Heart left ventricle (tissue), 16 donors: ENCODE measurements at regions not wholly inside any gene's neighbourhood (a gene's known extent, or its start where the extent isn't known, plus 50 kb on each side); places are given as distances from the start of the nearest gene placed in this dataset.
"Not testable (repeated sequence)": the region's sequence is repeated elsewhere in the genome, so short reads cannot be mapped to it uniquely, and the experiment has no call there.

Source experiments
- ATAC-seq, 4 donors: fragments of 200-7000 bp; cut with Tn5 transposase; one replicate each; pipeline ENCODE4 v1.9.1; 2020 to 2022; ENCODE audit warnings: moderate library complexity in 4 of 4, mild to moderate bottlenecking in 3 of 4, moderate number of reproducible peaks in 1 of 4
- DNase-seq, 5 donors: peaks; one replicate each; pipeline ENCODE4 v3.0.0-alpha.2; 2020
- H3K27ac ChIP-seq, 12 donors: fragments of 200-600 bp; sonication (generic) in 4 of 12; one replicate each; pipeline versions ENCODE4 v1.5.0 to v1.8.0; 2016 to 2022; ENCODE audit warnings: mild to moderate bottlenecking in 2 of 12
- H3K27me3 ChIP-seq, 9 donors: fragments of 200-600 bp; sonication (generic) in 2 of 9; one replicate each; pipeline versions ENCODE4 v1.5.1 to v1.8.0; 2016 to 2022; ENCODE audit warnings: mild to moderate bottlenecking in 3 of 9
- H3K36me3 ChIP-seq, 9 donors: fragments of 200-600 bp; sonication (generic) in 2 of 9; one replicate each; pipeline versions ENCODE4 v1.5.0 to v1.8.0; 2018 to 2022; ENCODE audit warnings: mild to moderate bottlenecking in 2 of 9
- H3K4me1 ChIP-seq, 12 donors: fragments of 200-600 bp; sonication (generic) in 4 of 12; one replicate each; pipeline versions ENCODE4 v1.5.0 to v1.8.0; 2016 to 2022; ENCODE audit warnings: mild to moderate bottlenecking in 3 of 12
- H3K4me3 ChIP-seq, 12 donors: fragments of 200-600 bp; sonication (generic) in 4 of 12; one replicate each; pipeline versions ENCODE4 v1.5.0 to v1.8.0; 2017 to 2022; ENCODE audit warnings: mild to moderate bottlenecking in 9 of 12, moderate library complexity in 4 of 12
- H3K9me3 ChIP-seq, 12 donors: fragments of 200-600 bp; sonication (generic) in 4 of 12; one replicate each; pipeline versions ENCODE4 v1.5.0 to v1.8.0; 2016 to 2022; ENCODE audit warnings: mild to moderate bottlenecking in 1 of 12
- POLR2A ChIP-seq, 2 donors: fragments of 450-650 bp; IDR thresholded peaks; one replicate each; pipeline ENCODE4 v1.6.1; 2017; ENCODE audit warnings: antibody characterized with exemption in 2 of 2, mild to moderate bottlenecking in 2 of 2, moderate library complexity in 2 of 2
- WGBS, 4 donors: extraction: QIAGEN DNeasy Blood & Tissue Kit in 2 of 4; methylation state at CpG; one replicate each; pipeline versions ENCODE4 v1.1.5 to v1.1.7; 2013 to 2018; 5-methylcytosine and 5-hydroxymethylcytosine counted together
- intact Hi-C, 10 donors: fragments of 100-400 bp; cut with DNase I; formaldehyde crosslinking; loops; one replicate each; pipeline versions ENCODE4 v1.11.1 to v1.14.2; 2022
- TF ChIP-seq, protein P1 (sequence below), 12 donors: fragments of 200-600 bp; sonication (generic) in 4 of 12; IDR thresholded peaks; one replicate each; pipeline versions ENCODE4 v1.5.0 to v1.8.0; 2018 to 2022; ENCODE audit warnings: antibody characterized with exemption in 12 of 12, mild to moderate bottlenecking in 5 of 12
- donor health status: ischemic (EF 13 %, LVEDD 7.1; RV severe dilation, severe dysfunction).
- donor health status: healthy with polysubstance abuse.
- donor health status: DM: no; HTN: yes; CAD: no.
- donor health status: DM: no; HTN: no; CAD: no.
- donor health status: ischemic (EF 25% LVEDD 6.9; RV normal size, moderate dysfunction).
- donor health status: ischemic (EF 25% LVEDD 5.7; RV mildly dilated, moderate dysfunction).
- donor health status: healthy.
- donor health status: DM: yes; HTN: yes; CAD: no.
- donor health status: ischemic (EF 35%, LVEDD 5.7; RV mildly dilated, moderate dysfunction).
- donor health status: nonischemic (EF 11% LVEDD 7.7; RV severe dilation, severe dysfunction).
- donor health status: DM: yes; HTN: yes; CAD: no.
- donor health status: PGD.
- donor health status: ischemic (EF 29% LVEDD 5.4; RV normal size, mild dysfunction).
- donor health status: nonischemic (EF 23%, LVEDD 6.1; RV moderate dilation, normal function).

DNA sequence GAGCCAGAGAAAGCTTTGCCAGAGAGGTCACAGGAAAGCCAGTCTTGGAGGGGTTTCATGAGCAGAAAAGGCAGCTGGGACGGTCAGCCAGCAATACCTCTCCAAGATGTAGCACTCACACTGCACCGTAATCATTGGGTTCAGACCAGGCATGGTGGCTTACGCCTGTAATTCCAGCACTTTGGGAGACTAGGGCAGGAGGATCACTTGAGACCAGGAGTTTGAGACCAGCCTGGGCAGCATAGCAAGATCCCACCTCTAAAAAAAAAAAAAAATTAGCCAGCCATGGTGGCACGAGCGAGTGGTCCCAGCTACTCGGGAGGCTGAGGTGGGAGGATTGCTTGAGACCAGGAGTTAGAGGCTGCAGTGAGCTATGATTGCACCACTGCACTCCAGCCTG, 90.2 kb upstream of the CUX1 start:
- WGBS, 4 donors, result 89 to 95% (median 92%) methylated on average over 6 of the region's 6 CpGs
- intact Hi-C loops, result no loop called here
- H3K27me3 ChIP-seq, result no peaks in the 10 kb centered on the region
- no peak overlapping the region for H3K27ac ChIP-seq
- H3K36me3 ChIP-seq, result no peaks in the 10 kb centered on the region
- H3K4me3 ChIP-seq, result no peak overlapping the region
- peaks cover 0 to 2% (median 0%) of the 10 kb centered on the region in 12 donors for H3K9me3 ChIP-seq
- no peak for TF ChIP-seq POLR2A (IDR thresholded peaks at IDR 0.05)
- TF ChIP-seq, protein P1, sequence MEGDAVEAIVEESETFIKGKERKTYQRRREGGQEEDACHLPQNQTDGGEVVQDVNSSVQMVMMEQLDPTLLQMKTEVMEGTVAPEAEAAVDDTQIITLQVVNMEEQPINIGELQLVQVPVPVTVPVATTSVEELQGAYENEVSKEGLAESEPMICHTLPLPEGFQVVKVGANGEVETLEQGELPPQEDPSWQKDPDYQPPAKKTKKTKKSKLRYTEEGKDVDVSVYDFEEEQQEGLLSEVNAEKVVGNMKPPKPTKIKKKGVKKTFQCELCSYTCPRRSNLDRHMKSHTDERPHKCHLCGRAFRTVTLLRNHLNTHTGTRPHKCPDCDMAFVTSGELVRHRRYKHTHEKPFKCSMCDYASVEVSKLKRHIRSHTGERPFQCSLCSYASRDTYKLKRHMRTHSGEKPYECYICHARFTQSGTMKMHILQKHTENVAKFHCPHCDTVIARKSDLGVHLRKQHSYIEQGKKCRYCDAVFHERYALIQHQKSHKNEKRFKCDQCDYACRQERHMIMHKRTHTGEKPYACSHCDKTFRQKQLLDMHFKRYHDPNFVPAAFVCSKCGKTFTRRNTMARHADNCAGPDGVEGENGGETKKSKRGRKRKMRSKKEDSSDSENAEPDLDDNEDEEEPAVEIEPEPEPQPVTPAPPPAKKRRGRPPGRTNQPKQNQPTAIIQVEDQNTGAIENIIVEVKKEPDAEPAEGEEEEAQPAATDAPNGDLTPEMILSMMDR (IDR thresholded peaks at IDR 0.05), result no peak
- ATAC-seq (no peak), DNase-seq (no peak)
- H3K4me1 ChIP-seq, result no peaks in the 10 kb centered on the region

DNA sequence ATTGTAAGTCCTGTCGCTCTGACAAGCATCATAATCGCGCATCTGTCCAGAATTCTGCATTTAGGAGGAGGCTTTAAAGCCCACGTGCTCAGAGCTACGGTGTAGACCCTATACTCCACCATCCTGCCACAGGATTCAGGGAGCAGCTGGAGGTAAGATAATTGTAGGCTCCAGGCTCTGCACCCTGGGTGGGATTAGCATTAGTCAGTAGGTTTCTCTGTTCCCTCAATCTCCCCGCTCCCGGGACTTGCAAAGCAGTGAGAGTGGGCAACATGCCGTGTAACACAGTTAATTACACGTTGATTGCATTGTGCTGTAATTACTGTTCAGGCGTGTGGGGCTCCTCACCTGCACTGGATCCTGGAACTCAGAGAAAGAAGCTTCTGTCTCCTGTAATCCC, 89.3 kb upstream of the CUX1 start:
- Histone ChIP-seq H3K27ac (no peak overlapping the region), H3K4me3 (no peak overlapping the region), H3K27me3 (no peaks in the 10 kb centered on the region), H3K36me3 (no peaks in the 10 kb centered on the region), H3K4me1 (peaks cover 0 to 3% (median 0%) of the 10 kb centered on the region in 12 donors), H3K9me3 (peaks cover 0 to 2% (median 0%) of the 10 kb centered on the region in 12 donors)
- TF ChIP-seq, protein P1 (IDR thresholded peaks at IDR 0.05), result no peak
- TF ChIP-seq POLR2A (IDR thresholded peaks at IDR 0.05), result no peak
- ATAC-seq (no peak), DNase-seq (no peak)
- intact Hi-C loops, result no loop called here
- 81 to 85% (median 82%) methylated on average over 10 of the region's 10 CpGs for WGBS, 4 donors

DNA sequence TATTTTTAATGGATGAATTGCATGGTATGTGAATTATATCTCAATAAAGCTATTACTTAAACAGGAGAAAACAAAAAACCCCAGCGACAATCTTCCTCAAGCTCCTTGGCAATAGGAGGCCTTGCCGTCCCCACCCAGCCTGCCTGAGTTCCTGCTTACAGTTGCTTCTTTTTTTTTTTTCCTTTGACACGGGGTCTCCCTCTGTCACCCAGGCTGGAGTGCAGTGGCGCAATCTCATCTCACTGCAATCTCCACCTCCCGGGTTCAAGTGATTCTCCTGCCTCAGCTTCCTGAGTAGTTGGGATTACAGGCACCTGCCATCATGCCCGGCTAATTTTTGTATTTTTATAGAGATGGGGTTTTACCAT, 88.6 kb upstream of the CUX1 start:
- H3K9me3 ChIP-seq, H3K36me3 ChIP-seq, H3K4me1 ChIP-seq, H3K27me3 ChIP-seq, intact Hi-C loops, H3K4me3 ChIP-seq, DNase-seq, ATAC-seq, H3K27ac ChIP-seq: not testable (repeated sequence)
- WGBS, 4 donors, result 70 to 81% (median 74%) methylated on average over 6 of the region's 6 CpGs

DNA sequence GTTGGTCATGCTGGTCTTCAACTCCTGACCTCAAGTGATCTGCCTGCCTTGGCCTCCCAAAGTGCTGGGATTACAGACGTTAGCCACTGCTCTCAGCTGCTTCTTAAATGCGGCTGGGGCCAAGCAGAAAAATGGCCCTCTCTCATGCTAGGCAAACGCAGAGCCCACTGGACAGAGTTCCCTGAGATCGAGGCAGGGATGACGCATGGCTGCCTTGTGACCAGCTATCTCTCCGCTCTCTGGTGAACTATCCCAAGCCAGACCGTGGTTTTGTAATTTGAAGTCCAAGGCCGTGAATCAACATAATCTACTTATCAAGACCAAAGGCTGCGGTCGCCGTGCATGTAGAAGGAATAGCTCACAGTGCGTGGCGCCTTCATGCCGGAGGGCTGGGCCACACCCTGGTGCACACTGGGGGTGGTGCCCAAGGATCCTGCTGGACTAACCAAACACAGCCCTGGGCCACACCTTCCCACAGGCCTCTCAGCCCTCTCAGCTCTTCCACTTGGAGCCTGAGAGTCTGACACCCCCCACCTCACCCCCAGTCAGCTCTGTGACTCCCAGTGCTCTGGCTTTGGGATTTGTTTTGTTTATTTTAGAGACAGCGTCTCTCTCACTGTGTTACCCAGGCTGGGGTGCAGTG, 88.1 kb upstream of the CUX1 start:
- no peak for DNase-seq
- WGBS, 4 donors, result 80 to 89% (median 86%) methylated on average over 15 of the region's 15 CpGs
- peak in 1 of 4 donors; percentile 35 for ATAC-seq
- Histone ChIP-seq H3K4me3 (no peak overlapping the region), H3K27me3 (no peaks in the 10 kb centered on the region), H3K36me3 (no peaks in the 10 kb centered on the region), H3K27ac (no peak overlapping the region), H3K9me3 (no peaks in the 10 kb centered on the region), H3K4me1 (peaks cover 0 to 11% (median 4%) of the 10 kb centered on the region in 12 donors)
- intact Hi-C loops, result no loop called here
- TF ChIP-seq, protein P1 (IDR thresholded peaks at IDR 0.05), result no peak
- no peak for TF ChIP-seq POLR2A (IDR thresholded peaks at IDR 0.05)
